Left lung (tissue), 4 donors: ENCODE measurements at regions not wholly inside any gene's neighbourhood (a gene's known extent, or its start where the extent isn't known, plus 50 kb on each side); places are given as distances from the start of the nearest gene placed in this dataset.

Experiments
- ATAC-seq: fragments of 200-7000 bp; cut with Tn5 transposase; one replicate; pipeline ENCODE4 v1.9.1; 2020; ENCODE audit warnings: moderate library complexity
- DNase-seq, 4 donors: peaks; one replicate each; pipeline ENCODE4 v3.0.0-alpha.2; 2013 to 2020
- H3K27ac ChIP-seq, 2 donors: fragments of 200-600 bp; sonication (generic) in 1 of 2; one replicate each; pipeline versions ENCODE4 v1.5.0 to v1.8.0; 2020 to 2021
- H3K27me3 ChIP-seq, 2 donors: fragments of 200-600 bp; sonication (generic) in 1 of 2; one replicate each; pipeline versions ENCODE4 v1.5.0 to v1.8.0; 2020 to 2021
- H3K36me3 ChIP-seq, 2 donors: fragments of 200-600 bp; sonication (generic) in 1 of 2; one replicate each; pipeline versions ENCODE4 v1.5.0 to v1.8.0; 2020 to 2021
- H3K4me1 ChIP-seq, 2 donors: fragments of 200-600 bp; one replicate each; pipeline ENCODE4 v1.8.0; 2021
- H3K4me3 ChIP-seq, 2 donors: fragments of 200-600 bp; sonication (generic) in 1 of 2; one replicate each; pipeline versions ENCODE4 v1.5.0 to v1.8.0; 2020 to 2021; ENCODE audit warnings: mild to moderate bottlenecking in 1 of 2
- H3K9me3 ChIP-seq, 2 donors: fragments of 200-600 bp; sonication (generic) in 1 of 2; one replicate each; pipeline versions ENCODE4 v1.5.0 to v1.8.0; 2020 to 2021
- intact Hi-C, 2 donors: fragments of 100-400 bp; cut with DNase I; formaldehyde crosslinking; loops; one replicate each; pipeline versions ENCODE4 v1.11.2 to v1.14.2; 2022
- TF ChIP-seq, protein P1 (sequence below), 2 donors: fragments of 200-600 bp; sonication (generic) in 1 of 2; IDR thresholded peaks; one replicate each; pipeline versions ENCODE4 v1.5.0 to v1.8.0; 2021; ENCODE audit warnings: antibody characterized with exemption in 2 of 2
- donor health status: DM: no; HTN: yes; CAD: no.
- donor health status: DM: no; HTN: no; CAD: no.

DNA sequence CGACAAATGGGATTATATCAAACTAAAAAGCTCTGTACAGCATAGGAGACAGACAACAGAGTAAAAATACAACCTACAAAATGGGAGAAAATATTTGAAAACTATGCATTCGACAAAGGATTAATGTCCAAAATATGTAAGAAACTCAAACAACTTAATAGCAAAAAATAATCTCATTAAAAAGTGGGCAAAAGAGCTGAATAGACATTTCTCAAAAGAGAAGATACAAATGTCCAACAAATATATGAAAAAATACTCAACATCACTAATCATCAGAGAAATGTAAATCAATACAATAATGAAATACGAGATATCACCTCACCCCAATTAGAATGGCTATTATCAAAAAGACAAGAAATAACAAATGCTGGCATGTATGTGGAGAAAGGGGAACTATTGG is 272.9 kb downstream of the KLHL13 start:
- intact Hi-C loops: no loop called here
- no peak for DNase-seq
- Histone ChIP-seq H3K9me3 (no peaks in the 10 kb centered on the region), H3K27ac (no peak overlapping the region), H3K36me3 (no peaks in the 10 kb centered on the region), H3K4me3 (no peak overlapping the region), H3K27me3 (no peaks in the 10 kb centered on the region), H3K4me1 (no peaks in the 10 kb centered on the region)
- TF ChIP-seq, protein P1, sequence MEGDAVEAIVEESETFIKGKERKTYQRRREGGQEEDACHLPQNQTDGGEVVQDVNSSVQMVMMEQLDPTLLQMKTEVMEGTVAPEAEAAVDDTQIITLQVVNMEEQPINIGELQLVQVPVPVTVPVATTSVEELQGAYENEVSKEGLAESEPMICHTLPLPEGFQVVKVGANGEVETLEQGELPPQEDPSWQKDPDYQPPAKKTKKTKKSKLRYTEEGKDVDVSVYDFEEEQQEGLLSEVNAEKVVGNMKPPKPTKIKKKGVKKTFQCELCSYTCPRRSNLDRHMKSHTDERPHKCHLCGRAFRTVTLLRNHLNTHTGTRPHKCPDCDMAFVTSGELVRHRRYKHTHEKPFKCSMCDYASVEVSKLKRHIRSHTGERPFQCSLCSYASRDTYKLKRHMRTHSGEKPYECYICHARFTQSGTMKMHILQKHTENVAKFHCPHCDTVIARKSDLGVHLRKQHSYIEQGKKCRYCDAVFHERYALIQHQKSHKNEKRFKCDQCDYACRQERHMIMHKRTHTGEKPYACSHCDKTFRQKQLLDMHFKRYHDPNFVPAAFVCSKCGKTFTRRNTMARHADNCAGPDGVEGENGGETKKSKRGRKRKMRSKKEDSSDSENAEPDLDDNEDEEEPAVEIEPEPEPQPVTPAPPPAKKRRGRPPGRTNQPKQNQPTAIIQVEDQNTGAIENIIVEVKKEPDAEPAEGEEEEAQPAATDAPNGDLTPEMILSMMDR (IDR thresholded peaks at IDR 0.05): no peak
- ATAC-seq: no peak

DNA sequence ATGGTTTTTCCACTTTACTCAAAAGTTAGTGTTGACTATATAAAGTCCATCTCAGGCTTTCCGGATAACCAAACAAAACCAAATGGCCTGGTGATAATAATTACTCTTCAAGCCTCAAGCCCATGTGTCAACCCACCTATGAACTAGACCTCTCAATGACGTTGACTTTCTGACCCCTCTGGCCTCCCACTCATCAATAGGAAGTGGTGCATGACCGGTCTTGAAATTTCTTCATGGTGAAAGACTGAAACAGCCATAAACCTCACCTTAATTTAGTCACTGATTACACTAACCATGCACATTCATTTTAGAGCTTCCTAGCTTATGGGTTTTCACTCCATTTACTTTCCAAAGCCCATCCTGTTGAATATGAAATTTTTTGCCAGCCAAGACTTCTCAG is 276.0 kb downstream of the KLHL13 start:
- Histone ChIP-seq H3K36me3 (no peaks in the 10 kb centered on the region), H3K9me3 (no peaks in the 10 kb centered on the region), H3K27me3 (no peaks in the 10 kb centered on the region), H3K4me1 (no peaks in the 10 kb centered on the region), H3K4me3 (no peak overlapping the region), H3K27ac (no peak overlapping the region)
- ATAC-seq (no peak), DNase-seq (no peak)
- intact Hi-C loops: no loop called here
- TF ChIP-seq, protein P1 (IDR thresholded peaks at IDR 0.05): no peak

DNA sequence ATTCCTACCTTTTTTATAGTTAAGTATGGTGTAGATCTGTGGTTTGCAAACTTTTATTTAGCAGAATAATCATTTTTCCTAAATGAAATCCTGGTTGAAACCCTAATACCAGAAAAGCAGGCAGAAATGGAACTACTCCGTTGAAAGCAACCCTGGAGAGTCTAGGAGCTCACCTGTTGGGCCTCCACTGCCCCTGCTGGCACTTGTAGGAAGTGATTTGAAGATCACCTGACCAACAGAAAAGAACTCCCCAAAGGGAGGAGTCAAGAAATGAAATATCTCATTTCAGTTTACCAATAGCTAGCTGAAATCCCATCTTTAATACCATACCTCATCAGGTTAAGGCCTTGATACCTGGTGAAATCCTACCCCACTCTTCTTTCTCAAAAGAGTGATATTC is 277.1 kb downstream of the KLHL13 start:
- ATAC-seq (no peak), DNase-seq (no peak)
- Histone ChIP-seq H3K4me3 (no peak overlapping the region), H3K27me3 (no peaks in the 10 kb centered on the region), H3K4me1 (no peaks in the 10 kb centered on the region), H3K9me3 (no peaks in the 10 kb centered on the region), H3K36me3 (no peaks in the 10 kb centered on the region), H3K27ac (no peak overlapping the region)
- TF ChIP-seq, protein P1 (IDR thresholded peaks at IDR 0.05): no peak
- intact Hi-C loops: no loop called here

DNA sequence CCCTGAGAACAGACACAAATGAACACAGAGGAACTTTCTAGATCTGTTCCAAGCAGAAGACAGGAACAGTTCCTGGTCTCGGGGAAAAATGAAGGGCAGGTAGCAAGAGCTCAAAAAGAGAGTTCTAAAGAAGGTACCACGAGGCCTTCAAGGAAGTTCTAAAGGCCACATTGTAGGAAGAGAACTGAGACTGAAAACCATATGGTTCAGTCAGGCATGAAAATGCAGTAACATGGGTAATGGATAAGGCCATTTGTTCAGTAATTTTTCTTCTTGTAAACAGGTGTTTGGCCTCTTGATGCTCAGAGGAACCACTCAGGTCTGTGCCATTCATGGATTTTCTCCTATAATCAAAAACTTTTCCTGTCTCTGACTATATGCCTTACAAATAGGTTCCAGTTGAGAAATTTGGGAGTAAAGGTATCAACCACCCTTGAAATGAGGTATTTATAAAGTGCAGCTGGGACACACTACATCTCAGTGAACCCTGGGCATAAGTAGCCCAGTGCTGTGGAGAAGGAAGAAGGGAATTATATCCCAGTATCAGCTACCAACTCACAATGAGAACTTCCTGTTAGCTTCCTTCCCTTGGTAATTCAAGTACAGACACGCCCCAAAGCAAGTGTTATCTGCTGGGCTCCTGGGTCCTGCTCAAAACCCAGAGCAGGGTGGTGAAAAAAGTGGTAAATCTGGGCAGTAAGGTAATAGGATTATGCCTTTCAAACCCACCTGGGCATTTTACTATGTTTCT is 277.9 kb downstream of the KLHL13 start:
- no peaks in the 10 kb centered on the region for H3K4me1 ChIP-seq
- no peak for ATAC-seq
- no peak for DNase-seq
- intact Hi-C loops: no loop called here
- no peaks in the 10 kb centered on the region for H3K36me3 ChIP-seq
- no peaks in the 10 kb centered on the region for H3K9me3 ChIP-seq
- H3K27me3 ChIP-seq: no peaks in the 10 kb centered on the region
- TF ChIP-seq, protein P1 (IDR thresholded peaks at IDR 0.05): no peak
- H3K4me3 ChIP-seq: no peak overlapping the region
- no peak overlapping the region for H3K27ac ChIP-seq

DNA sequence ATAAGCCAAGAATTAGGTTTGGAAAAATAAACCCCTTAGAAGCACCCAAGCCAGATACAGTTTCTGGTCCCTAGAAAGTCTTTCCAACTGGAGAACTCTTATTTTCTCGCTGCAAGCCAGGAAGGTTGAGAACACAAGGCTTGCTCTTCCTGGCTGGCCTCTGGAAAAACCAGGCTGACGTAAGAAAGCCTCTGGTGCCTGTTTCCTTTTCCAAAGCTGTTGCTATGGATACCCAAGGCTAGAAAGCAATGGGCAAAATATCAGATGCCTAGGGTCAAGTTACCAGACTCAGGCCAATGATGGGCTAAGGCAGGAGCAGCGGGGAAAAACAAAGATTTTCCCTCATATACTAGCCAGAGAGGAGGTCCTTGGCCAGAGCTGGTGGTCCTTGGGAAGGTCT is 281.6 kb downstream of the KLHL13 start:
- TF ChIP-seq, protein P1 (IDR thresholded peaks at IDR 0.05): no peak
- Histone ChIP-seq H3K27me3 (no peaks in the 10 kb centered on the region), H3K4me1 (no peaks in the 10 kb centered on the region), H3K36me3 (no peaks in the 10 kb centered on the region), H3K9me3 (peaks cover 0 to 2% of the 10 kb centered on the region in 2 donors), H3K4me3 (no peak overlapping the region), H3K27ac (no peak overlapping the region)
- DNase-seq: no peak
- intact Hi-C loops: no loop called here
- no peak for ATAC-seq
